Liver (tissue), 8 donors: ENCODE measurements at regions not wholly inside any gene's neighbourhood (a gene's known extent, or its start where the extent isn't known, plus 50 kb on each side); places are given as distances from the start of the nearest gene placed in this dataset.

Experiments used
- DNase-seq: peaks from one replicate; pipeline ENCODE4 v3.0.0-alpha.2; 2017; ENCODE audit warnings: low spot score
- H3K27ac ChIP-seq, 2 donors: one replicate each; pipeline ENCODE4 v1.7.0; 2013; ENCODE audit warnings: inconsistent platforms in 2 of 2, low read length in 2 of 2, control low read depth in 1 of 2, low read depth in 1 of 2, mild to moderate bottlenecking in 1 of 2
- H3K27me3 ChIP-seq, 4 donors: one replicate each; pipeline versions ENCODE4 v1.6.1 to v1.7.0; 2013; ENCODE audit warnings: low read length in 3 of 4, inconsistent platforms in 1 of 4, mild to moderate bottlenecking in 1 of 4, moderate library complexity in 1 of 4; ENCODE audit not compliant: control insufficient read depth in 4 of 4, insufficient read depth in 4 of 4
- H3K36me3 ChIP-seq, 4 donors: one replicate each; pipeline versions ENCODE4 v1.6.1 to v1.7.0; 2013; ENCODE audit warnings: low read length in 3 of 4, mild to moderate bottlenecking in 3 of 4, low read depth in 1 of 4, moderate library complexity in 1 of 4; ENCODE audit not compliant: control insufficient read depth in 4 of 4, insufficient read depth in 3 of 4
- H3K4me1 ChIP-seq, 4 donors: one replicate each; pipeline versions ENCODE4 v1.6.1 to v1.7.0; 2013; ENCODE audit warnings: low read length in 3 of 4, mild to moderate bottlenecking in 3 of 4, moderate library complexity in 1 of 4; ENCODE audit not compliant: control insufficient read depth in 4 of 4, insufficient read depth in 4 of 4
- H3K4me3 ChIP-seq, 3 donors: one replicate each; pipeline versions ENCODE4 v1.6.1 to v1.7.0; 2013; ENCODE audit warnings: low read length in 3 of 3, control low read depth in 1 of 3, low read depth in 1 of 3, mild to moderate bottlenecking in 1 of 3
- H3K9ac ChIP-seq, 2 donors: one replicate each; pipeline ENCODE4 v1.7.0; 2013; ENCODE audit warnings: low read length in 2 of 2, mild to moderate bottlenecking in 2 of 2, moderate library complexity in 2 of 2, control low read depth in 1 of 2, low read depth in 1 of 2
- H3K9me3 ChIP-seq, 4 donors: one replicate each; pipeline versions ENCODE4 v1.6.1 to v1.7.0; 2013; ENCODE audit warnings: low read length in 3 of 4; ENCODE audit not compliant: control insufficient read depth in 4 of 4
- ATF3 ChIP-seq: IDR thresholded peaks from 2 replicates; pipeline ENCODE4 v1.6.1; 2016; ENCODE audit warnings: antibody characterized with exemption
- EGR1 ChIP-seq, 2 donors: IDR thresholded peaks; 2 replicates each; pipeline ENCODE4 v1.6.1; 2016 to 2018; ENCODE audit warnings: antibody characterized with exemption in 2 of 2, low read depth in 2 of 2
- FOXA1 ChIP-seq: IDR thresholded peaks from 2 replicates; pipeline ENCODE4 v1.6.1; 2016; ENCODE audit warnings: antibody characterized with exemption
- FOXA2 ChIP-seq: IDR thresholded peaks from 2 replicates; pipeline ENCODE4 v1.6.1; 2016; ENCODE audit warnings: antibody characterized with exemption
- GABPA ChIP-seq, 2 donors: IDR thresholded peaks in 1 of 2; conservative IDR thresholded peaks in 1 of 2; 2 replicates each; pipeline ENCODE4 v1.6.1; 2016; ENCODE audit warnings: antibody characterized with exemption in 2 of 2, mild to moderate bottlenecking in 1 of 2, moderate library complexity in 1 of 2
- HNF4A ChIP-seq, 2 donors: conservative IDR thresholded peaks; 2 replicates each; pipeline ENCODE4 v1.6.1; 2016; ENCODE audit warnings: antibody characterized with exemption in 2 of 2, mild to moderate bottlenecking in 2 of 2
- HNF4G ChIP-seq: IDR thresholded peaks from 2 replicates; pipeline ENCODE4 v1.6.1; 2016; ENCODE audit warnings: antibody characterized with exemption
- JUND ChIP-seq, 2 donors: IDR thresholded peaks; 2 replicates each; pipeline ENCODE4 v1.6.1; 2016; ENCODE audit warnings: antibody characterized with exemption in 2 of 2
- MAX ChIP-seq: IDR thresholded peaks from 2 replicates; pipeline ENCODE4 v1.6.1; 2016; ENCODE audit warnings: antibody characterized with exemption
- NR2F2 ChIP-seq: IDR thresholded peaks from 2 replicates; pipeline ENCODE4 v1.6.1; 2016; ENCODE audit warnings: antibody characterized with exemption
- RAD21 ChIP-seq, 2 donors: IDR thresholded peaks; 2 replicates each; pipeline ENCODE4 v1.6.1; 2016; ENCODE audit warnings: antibody characterized with exemption in 2 of 2, mild to moderate bottlenecking in 2 of 2
- REST ChIP-seq: IDR thresholded peaks from 2 replicates; pipeline ENCODE4 v1.6.1; 2016; ENCODE audit warnings: antibody characterized with exemption, mild to moderate bottlenecking
- RXRA ChIP-seq, 2 donors: IDR thresholded peaks; 2 replicates each; pipeline ENCODE4 v1.6.1; 2017 to 2018; ENCODE audit warnings: antibody characterized with exemption in 2 of 2, mild to moderate bottlenecking in 1 of 2
- SP1 ChIP-seq: IDR thresholded peaks from 2 replicates; pipeline ENCODE4 v1.6.1; 2018; ENCODE audit warnings: antibody characterized with exemption, mild to moderate bottlenecking
- TAF1 ChIP-seq: conservative IDR thresholded peaks from 2 replicates; pipeline ENCODE4 v1.6.1; 2016; ENCODE audit warnings: antibody characterized with exemption, mild to moderate bottlenecking
- YY1 ChIP-seq: IDR thresholded peaks from 2 replicates; pipeline ENCODE4 v1.6.1; 2016; ENCODE audit warnings: antibody characterized with exemption, mild to moderate bottlenecking
- WGBS: extraction: QIAGEN DNeasy Blood & Tissue Kit; methylation state at CpG from one replicate; pipeline ENCODE4 v1.1.7; 2013; 5-methylcytosine and 5-hydroxymethylcytosine counted together
- TF ChIP-seq, protein P1 (sequence below): IDR thresholded peaks from 2 replicates; pipeline ENCODE4 v1.6.1; 2016; ENCODE audit warnings: antibody characterized with exemption
- TF ChIP-seq, protein P2 (sequence below): fragments of 150-350 bp; IDR thresholded peaks from 2 replicates; pipeline ENCODE4 v1.5.1; 2017; ENCODE audit warnings: improper control_type of control experiment, low read depth, low read length; ENCODE audit not compliant: missing input control
- donor health status: healthy.
- donor health status: healthy.
- donor health status: healthy.
- donor health status: healthy.
- donor health status: healthy.

GRCh38 chr1:233722212-233722979, 108.5 kb downstream of the KCNK1 start:
- Histone ChIP-seq H3K4me3 (no peak overlapping the region), H3K4me1 (peaks cover 4 to 25% (median 17%) of the 10 kb centered on the region in 4 donors), H3K27ac (peak overlapping the region; percentile 86 to 93), H3K36me3 (no peaks in the 10 kb centered on the region), H3K9ac (no peak overlapping the region), H3K27me3 (no peaks in the 10 kb centered on the region), H3K9me3 (peaks cover 0 to 3% (median 0%) of the 10 kb centered on the region in 4 donors)
- no peak for DNase-seq
- no peak for TF ChIP-seq GABPA (IDR thresholded peaks at IDR 0.05 in 1 of 2, conservative IDR thresholded peaks at IDR 0.05 in 1 of 2)
- TF ChIP-seq REST = no peak
- TF ChIP-seq, protein P1, sequence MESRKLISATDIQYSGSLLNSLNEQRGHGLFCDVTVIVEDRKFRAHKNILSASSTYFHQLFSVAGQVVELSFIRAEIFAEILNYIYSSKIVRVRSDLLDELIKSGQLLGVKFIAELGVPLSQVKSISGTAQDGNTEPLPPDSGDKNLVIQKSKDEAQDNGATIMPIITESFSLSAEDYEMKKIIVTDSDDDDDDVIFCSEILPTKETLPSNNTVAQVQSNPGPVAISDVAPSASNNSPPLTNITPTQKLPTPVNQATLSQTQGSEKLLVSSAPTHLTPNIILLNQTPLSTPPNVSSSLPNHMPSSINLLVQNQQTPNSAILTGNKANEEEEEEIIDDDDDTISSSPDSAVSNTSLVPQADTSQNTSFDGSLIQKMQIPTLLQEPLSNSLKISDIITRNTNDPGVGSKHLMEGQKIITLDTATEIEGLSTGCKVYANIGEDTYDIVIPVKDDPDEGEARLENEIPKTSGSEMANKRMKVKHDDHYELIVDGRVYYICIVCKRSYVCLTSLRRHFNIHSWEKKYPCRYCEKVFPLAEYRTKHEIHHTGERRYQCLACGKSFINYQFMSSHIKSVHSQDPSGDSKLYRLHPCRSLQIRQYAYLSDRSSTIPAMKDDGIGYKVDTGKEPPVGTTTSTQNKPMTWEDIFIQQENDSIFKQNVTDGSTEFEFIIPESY = no peak
- TF ChIP-seq FOXA2 = no peak
- peak; percentile 19 to 22 for TF ChIP-seq HNF4A (conservative IDR thresholded peaks at IDR 0.05)
- no peak for TF ChIP-seq FOXA1
- peak; percentile 71 for TF ChIP-seq YY1
- TF ChIP-seq TAF1 = no peak
- TF ChIP-seq, protein P2, sequence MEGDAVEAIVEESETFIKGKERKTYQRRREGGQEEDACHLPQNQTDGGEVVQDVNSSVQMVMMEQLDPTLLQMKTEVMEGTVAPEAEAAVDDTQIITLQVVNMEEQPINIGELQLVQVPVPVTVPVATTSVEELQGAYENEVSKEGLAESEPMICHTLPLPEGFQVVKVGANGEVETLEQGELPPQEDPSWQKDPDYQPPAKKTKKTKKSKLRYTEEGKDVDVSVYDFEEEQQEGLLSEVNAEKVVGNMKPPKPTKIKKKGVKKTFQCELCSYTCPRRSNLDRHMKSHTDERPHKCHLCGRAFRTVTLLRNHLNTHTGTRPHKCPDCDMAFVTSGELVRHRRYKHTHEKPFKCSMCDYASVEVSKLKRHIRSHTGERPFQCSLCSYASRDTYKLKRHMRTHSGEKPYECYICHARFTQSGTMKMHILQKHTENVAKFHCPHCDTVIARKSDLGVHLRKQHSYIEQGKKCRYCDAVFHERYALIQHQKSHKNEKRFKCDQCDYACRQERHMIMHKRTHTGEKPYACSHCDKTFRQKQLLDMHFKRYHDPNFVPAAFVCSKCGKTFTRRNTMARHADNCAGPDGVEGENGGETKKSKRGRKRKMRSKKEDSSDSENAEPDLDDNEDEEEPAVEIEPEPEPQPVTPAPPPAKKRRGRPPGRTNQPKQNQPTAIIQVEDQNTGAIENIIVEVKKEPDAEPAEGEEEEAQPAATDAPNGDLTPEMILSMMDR = peak; percentile 5
- no peak for TF ChIP-seq JUND (IDR thresholded peaks at IDR 0.05)
- TF ChIP-seq ATF3 = peak; percentile 22
- peak; percentile 21 for TF ChIP-seq SP1
- TF ChIP-seq RXRA (IDR thresholded peaks at IDR 0.05) = peak; percentile 20 to 35
- no peak for TF ChIP-seq MAX
- no peak for TF ChIP-seq NR2F2
- TF ChIP-seq RAD21 (IDR thresholded peaks at IDR 0.05) = no peak
- no peak for TF ChIP-seq HNF4G
- no peak for TF ChIP-seq EGR1 (IDR thresholded peaks at IDR 0.05; ENCODE audit: low read depth in 2 of 2)
- 51% methylated on average over 8 of the region's 8 CpGs for WGBS
